K562 (cell line): ENCODE measurements at regions not wholly inside any gene's neighbourhood (a gene's known extent, or its start where the extent isn't known, plus 50 kb on each side); places are given as distances from the start of the nearest gene placed in this dataset.

Experiments used
- ATAC-seq: fragments of 200-7000 bp; cut with Tn5 transposase; 3 replicates; pipeline ENCODE4 v1.9.1; 2020; ENCODE audit warnings: moderate library complexity
- BruUV-seq: library from RNA; stranded (reverse); fragments of 400-500 nt; replicated peaks from 2 replicates; lab custom pipeline; 2021; lab: Mats Ljungman, UMichigan
- CTCF ChIA-PET: fragments of 300-600 bp; formaldehyde crosslinking; extraction: SDS; loops from one replicate; lab custom pipeline; 2021; ENCODE audit warnings: low intra/inter-chr PET ratio; lab: Yijun Ruan, JAX
- POLR2A ChIA-PET: fragments of 300-600, 350-650 bp; sonication (Branson Sonifier 250); formaldehyde crosslinking; extraction: SDS; loops from one replicate; lab custom pipeline; 2021; ENCODE audit warnings: antibody characterized with exemption, inconsistent platforms; lab: Yijun Ruan, JAX
- DNase-seq, 4 experiments: peaks; one replicate each; pipeline versions ENCODE4 v3.0.0 to v3.0.0-alpha.2; 2011 to 2018; ENCODE audit warnings: low spot score in 3 of 4, mixed read lengths in 3 of 4; ENCODE audit errors: extremely low read depth in 1 of 4
- FAIRE-seq: peaks from 2 replicates; lab custom pipeline; 2011; peaks lifted over from hg19 to GRCh38; lab: Jason Lieb, UNC
- H2AFZ ChIP-seq: 2 replicates; pipeline ENCODE4 v1.6.0; 2011; ENCODE audit warnings: low read depth, low read length, control low read depth, inconsistent platforms
- H3K27ac ChIP-seq: fragments of 200-600 bp; 3 replicates; pipeline ENCODE4 v1.8.0; 2011; ENCODE audit warnings: low read depth, mild to moderate bottlenecking, control low read depth, inconsistent platforms, low read length, moderate library complexity, mixed read lengths; ENCODE audit errors: extremely low read depth
- H3K27me3 ChIP-seq, 2 experiments: fragments of 300-600 bp in 1 of 2; 2 replicates in 1 of 2; 3 replicates in 1 of 2; pipeline versions ENCODE4 v1.6.0 to v1.8.0; 2011; ENCODE audit warnings: inconsistent platforms in 2 of 2, low read length in 2 of 2, mild to moderate bottlenecking in 1 of 2, mixed read lengths in 1 of 2, moderate library complexity in 1 of 2; ENCODE audit not compliant: control insufficient read depth in 2 of 2, insufficient read depth in 2 of 2
- H3K36me3 ChIP-seq: fragments of 300-600 bp; 3 replicates; pipeline ENCODE4 v1.8.0; 2011; ENCODE audit warnings: mild to moderate bottlenecking, low read length, inconsistent platforms; ENCODE audit not compliant: control insufficient read depth, insufficient read depth
- H3K4me1 ChIP-seq, 2 experiments: fragments of 200-600 bp in 1 of 2; replicated peaks in 1 of 2; 2 replicates in 1 of 2; 3 replicates in 1 of 2; pipeline versions ENCODE4 v1.5.1 to v1.8.0; 2011; ENCODE audit warnings: inconsistent platforms in 2 of 2, low read length in 2 of 2, mild to moderate bottlenecking in 1 of 2, mixed read lengths in 1 of 2, moderate library complexity in 1 of 2; ENCODE audit not compliant: control insufficient read depth in 2 of 2, insufficient read depth in 2 of 2
- H3K4me2 ChIP-seq: 2 replicates; pipeline ENCODE4 v1.6.1; 2011; ENCODE audit warnings: low read length, control low read depth, inconsistent platforms, mixed read lengths; ENCODE audit not compliant: insufficient read depth
- H3K4me3 ChIP-seq: fragments of 200-600 bp; sonication (generic), shearing (Covaris generic); 2 replicates; pipeline ENCODE4 v1.5.1; 2016; ENCODE audit warnings: control low read depth, inconsistent platforms
- H3K79me2 ChIP-seq: fragments of 200-600 bp; 3 replicates; pipeline ENCODE4 v1.8.0; 2011; ENCODE audit warnings: low read length, inconsistent platforms; ENCODE audit not compliant: control insufficient read depth, insufficient read depth
- H3K9ac ChIP-seq, 2 experiments: 2 replicates each; pipeline versions ENCODE4 v1.6.0 to v1.6.1; 2011; ENCODE audit warnings: low read depth in 2 of 2, low read length in 2 of 2, control low read depth in 1 of 2, inconsistent platforms in 1 of 2, mild to moderate bottlenecking in 1 of 2, mixed read lengths in 1 of 2; ENCODE audit not compliant: insufficient read depth in 1 of 2
- H3K9me1 ChIP-seq: one replicate; pipeline ENCODE4 v1.6.0; 2011; ENCODE audit warnings: inconsistent platforms, mild to moderate bottlenecking, low read length, moderate library complexity; ENCODE audit not compliant: control insufficient read depth, insufficient read depth
- H3K9me3 ChIP-seq: replicated peaks from 2 replicates; pipeline ENCODE4 v1.5.1; 2011; ENCODE audit warnings: low read depth, low read length, inconsistent platforms; ENCODE audit not compliant: control insufficient read depth, insufficient read depth
- H4K20me1 ChIP-seq: replicated peaks from 2 replicates; pipeline ENCODE4 v1.6.1; 2011; ENCODE audit warnings: low read length, inconsistent platforms, mixed read lengths; ENCODE audit not compliant: control insufficient read depth, insufficient read depth
- CEBPB ChIP-seq: fragments of 450-650 bp; IDR thresholded peaks from 2 replicates; pipeline ENCODE4 v1.6.1; 2016; ENCODE audit warnings: missing genetic modification characterization, missing compliant biosample characterization
- ELK1 ChIP-seq: sonication (generic); formaldehyde crosslinking; IDR thresholded peaks from 2 replicates; pipeline ENCODE4 v1.8.1; 2022; ENCODE audit warnings: missing genetic modification reagents
- HDAC6 ChIP-seq: IDR thresholded peaks from 2 replicates; pipeline ENCODE4 v1.6.1; 2012; ENCODE audit warnings: low read depth, mild to moderate bottlenecking, control low read depth, inconsistent platforms, low read length, moderate library complexity
- NCOA4 ChIP-seq: fragments of 450-650 bp; IDR thresholded peaks from 2 replicates; pipeline ENCODE4 v1.6.1; 2018; ENCODE audit warnings: mild to moderate bottlenecking; ENCODE audit not compliant: partially characterized antibody
- PHF8 ChIP-seq: fragments of 200-600 bp; sonication (generic); IDR thresholded peaks from 2 replicates; pipeline ENCODE4 v1.6.1; 2012; ENCODE audit warnings: mixed run types, mild to moderate bottlenecking, inconsistent platforms, low read length, moderate library complexity, borderline replicate concordance
- RUNX1 ChIP-seq: sonication (generic); IDR thresholded peaks from 2 replicates; pipeline ENCODE4 v1.6.1; 2016; ENCODE audit warnings: antibody characterized with exemption, low read depth
- SNRNP70 ChIP-seq: fragments of 200-400 bp; formaldehyde crosslinking; optimal IDR thresholded peaks from 2 replicates; pipeline ENCODE3; 2017; ENCODE audit warnings: low read depth, low read length
- SRSF1 ChIP-seq: fragments of 200-400 bp; formaldehyde crosslinking; IDR thresholded peaks from 2 replicates; pipeline ENCODE4 v1.6.1; 2017; ENCODE audit warnings: mild to moderate bottlenecking, low read depth, low read length, moderate library complexity
- TCF3 ChIP-seq: sonication (generic); formaldehyde crosslinking; IDR thresholded peaks from 2 replicates; pipeline ENCODE4 v1.4.0; 2020; ENCODE audit warnings: mild to moderate bottlenecking, missing genetic modification reagents
- THRAP3 ChIP-seq: fragments of 450-650 bp; IDR thresholded peaks from 2 replicates; pipeline ENCODE4 v1.6.1; 2016; ENCODE audit warnings: mild to moderate bottlenecking, inconsistent platforms, borderline replicate concordance
- ZFP36 ChIP-seq: fragments of 150-350 bp; IDR thresholded peaks from 2 replicates; pipeline ENCODE4 v1.6.1; 2018; ENCODE audit warnings: low read length, low read depth; ENCODE audit not compliant: partially characterized antibody
- ZNF134 ChIP-seq: fragments of 250-450 bp; sonication (Bioruptor Pico); conservative IDR thresholded peaks from 2 replicates; pipeline ENCODE4 v1.4.0; 2020
- ZZZ3 ChIP-seq: fragments of 450-650 bp; IDR thresholded peaks from 2 replicates; pipeline ENCODE4 v1.6.1; 2016; ENCODE audit warnings: antibody characterized with exemption, mild to moderate bottlenecking, moderate library complexity
- WGBS: fragments of 100-300 bp; shearing (Covaris generic); methylation state at CpG from one replicate; pipeline ENCODE4 v1.1.6; 2016; ENCODE audit warnings: low coverage, mixed read lengths; ENCODE audit not compliant: insufficient coverage; ENCODE audit errors: missing lambda C conversion rate; 5-methylcytosine and 5-hydroxymethylcytosine counted together
- in situ Hi-C: fragments of 300-500 bp; cut with MboI; formaldehyde crosslinking; loops from 4 replicates; pipeline ENCODE4 v1.15.0; 2018; ENCODE audit warnings: inconsistent platforms, mixed read lengths
- intact Hi-C: fragments of 100-400 bp; cut with micrococcal nuclease; formaldehyde crosslinking; loops from 2 replicates; pipeline ENCODE4 v1.14.2; 2022

- TF ChIP-seq SRSF1 (no peak), PHF8 (no peak), NCOA4 (no peak), HDAC6 (0 out of 2 replicates have a peak, but pooled peaks have one; percentile 29)
- TF ChIP-seq, all 486 proteins: peak for 4
These were observed 119.7 kb upstream of the KLF14 start (continued) for GRCh38 chr7:130853503-130854279.

- Histone ChIP-seq H4K20me1 (no peaks in the 10 kb centered on the region), H3K4me1 (no peaks in the 10 kb centered on the region), H3K36me3 (no peaks in the 10 kb centered on the region), H3K4me3 (no peak overlapping the region), H3K27me3 (peaks cover 2 to 4% of the 10 kb centered on the region in 2 experiments; a peak in 1 of 5 replicates), H3K4me2 (no peak overlapping the region), H3K79me2 (no peaks in the 10 kb centered on the region), H3K9me3 (peaks cover 10% of the 10 kb centered on the region), H2AFZ (no peak overlapping the region), H3K9ac (no peak overlapping the region), H3K27ac (no peak overlapping the region), H3K9me1 (no peaks in the 10 kb centered on the region)
- FAIRE-seq (no peak), DNase-seq (no peak), ATAC-seq (no peak)
- ChIA-PET CTCF (no interaction called here), POLR2A (no interaction called here)
- 0% methylated on average over 1 of the region's 1 CpG for WGBS
- no TSS peak for BruUV-seq
- in situ Hi-C loops (no loop called here), intact Hi-C loops (no loop called here)
- TF ChIP-seq SNRNP70 (no peak), TCF3 (CRISPR knock-in tag) (no peak), CEBPB (no peak), ZFP36 (no peak), ZNF134 (CRISPR knock-in tag) (no peak), THRAP3 (no peak), ELK1 (no peak), RUNX1 (no peak), ZZZ3 (no peak)
These were observed 120.5 kb upstream of the KLF14 start for GRCh38 chr7:130854481-130854880.
